SK-N-SH (cell line): ENCODE measurements at regions not wholly inside any gene's neighbourhood (a gene's known extent, or its start where the extent isn't known, plus 50 kb on each side); places are given as distances from the start of the nearest gene placed in this dataset.

ENCODE experiments used
- CTCF ChIA-PET: fragments of 300-600, 350-600 bp; formaldehyde crosslinking; extraction: SDS; loops from one replicate; lab custom pipeline; 2021; lab: Yijun Ruan, JAX
- POLR2A ChIA-PET: fragments of 350-600 bp; sonication (Branson Sonifier 250); formaldehyde crosslinking; extraction: SDS; loops from one replicate; lab custom pipeline; 2020; ENCODE audit warnings: antibody characterized with exemption, inconsistent platforms; lab: Yijun Ruan, JAX
- DNase-seq: peaks from one replicate; pipeline ENCODE4 v3.0.0; 2012
- H2AFZ ChIP-seq: fragments of 200-600 bp; sonication (generic); 2 replicates; pipeline ENCODE4 v1.8.1; 2016; ENCODE audit warnings: antibody characterized with exemption, mild to moderate bottlenecking, low read depth
- H3F3A ChIP-seq: fragments of 200-600 bp; sonication (generic); replicated peaks from 2 replicates; pipeline ENCODE3; 2016; ENCODE audit warnings: antibody characterized with exemption, mild to moderate bottlenecking; ENCODE audit not compliant: insufficient read depth
- H3K27ac ChIP-seq, 2 experiments: fragments of 200-500 bp in 1 of 2; fragments of 200-600 bp in 1 of 2; sonication (Bioruptor generic) in 1 of 2; sonication (generic), shearing (Covaris generic) in 1 of 2; 2 replicates each; pipeline versions ENCODE4 v1.5.1 to v1.6.1; 2014 to 2016; ENCODE audit warnings: low read depth in 2 of 2, inconsistent platforms in 1 of 2, low read length in 1 of 2, mild to moderate bottlenecking in 1 of 2, mixed read lengths in 1 of 2
- H3K27me3 ChIP-seq: fragments of 200-600 bp; sonication (generic), shearing (Covaris generic); 2 replicates; pipeline ENCODE4 v1.6.1; 2016; ENCODE audit warnings: mixed run types; ENCODE audit not compliant: insufficient read depth
- H3K36me3 ChIP-seq, 2 experiments: fragments of 200-500 bp in 1 of 2; fragments of 200-600 bp in 1 of 2; sonication (Bioruptor generic) in 1 of 2; sonication (generic) in 1 of 2; replicated peaks in 1 of 2; 2 replicates each; pipeline versions ENCODE3 to v1.5.1; 2014 to 2016; ENCODE audit warnings: low read length in 1 of 2, mild to moderate bottlenecking in 1 of 2; ENCODE audit not compliant: insufficient read depth in 2 of 2, control insufficient read depth in 1 of 2
- H3K4me1 ChIP-seq, 2 experiments: fragments of 200-500 bp in 1 of 2; fragments of 200-600 bp in 1 of 2; sonication (Bioruptor generic) in 1 of 2; sonication (generic), shearing (Covaris generic) in 1 of 2; 2 replicates each; pipeline versions ENCODE4 v1.5.1 to v1.6.1; 2014 to 2016; ENCODE audit warnings: low read depth in 1 of 2, low read length in 1 of 2, mixed run types in 1 of 2; ENCODE audit not compliant: insufficient read depth in 2 of 2, control insufficient read depth in 1 of 2
- H3K4me2 ChIP-seq: fragments of 200-600 bp; sonication (generic), shearing (Covaris generic); 2 replicates; pipeline ENCODE4 v1.6.1; 2017; ENCODE audit warnings: mixed run types
- H3K4me3 ChIP-seq, 2 experiments: fragments of 200-500 bp in 1 of 2; fragments of 200-600 bp in 1 of 2; sonication (Bioruptor generic) in 1 of 2; sonication (generic), shearing (Covaris generic) in 1 of 2; 2 replicates each; pipeline versions ENCODE4 v1.5.1 to v1.8.1; 2014 to 2016; ENCODE audit warnings: low read depth in 2 of 2, inconsistent platforms in 1 of 2, low read length in 1 of 2, mild to moderate bottlenecking in 1 of 2, mixed read lengths in 1 of 2, moderate library complexity in 1 of 2
- H3K79me2 ChIP-seq: fragments of 200-600 bp; sonication (generic); 2 replicates; pipeline ENCODE4 v1.8.1; 2017; ENCODE audit warnings: mild to moderate bottlenecking; ENCODE audit not compliant: insufficient read depth
- H3K9ac ChIP-seq: fragments of 200-600 bp; sonication (generic); 2 replicates; pipeline ENCODE4 v1.6.1; 2017; ENCODE audit warnings: mixed run types
- H3K9me2 ChIP-seq: fragments of 200-600 bp; sonication (generic); 2 replicates; pipeline ENCODE4 v1.6.1; 2017; ENCODE audit warnings: mixed run types
- H3K9me3 ChIP-seq: fragments of 200-600 bp; sonication (generic); 2 replicates; pipeline ENCODE4 v1.6.1; 2017; ENCODE audit warnings: mixed run types, mild to moderate bottlenecking, moderate library complexity
- H4K20me1 ChIP-seq: fragments of 200-600 bp; sonication (generic); 2 replicates; pipeline ENCODE4 v1.6.1; 2017; ENCODE audit warnings: mild to moderate bottlenecking, mixed run types; ENCODE audit not compliant: insufficient read depth
- ELF1 ChIP-seq: IDR thresholded peaks from 2 replicates; pipeline ENCODE4 v1.4.0; 2012
- EP300 ChIP-seq, 2 experiments: IDR thresholded peaks; 2 replicates each; pipeline versions ENCODE4 v1.4.0 to v1.6.1; 2012; ENCODE audit warnings: borderline replicate concordance in 1 of 2, low read depth in 1 of 2, low read length in 1 of 2
- FOXM1 ChIP-seq: IDR thresholded peaks from 2 replicates; pipeline ENCODE4 v1.4.0; 2012; ENCODE audit warnings: low read depth, mild to moderate bottlenecking
- GATA2 ChIP-seq: sonication (generic); formaldehyde crosslinking; IDR thresholded peaks from 2 replicates; pipeline ENCODE4 v1.5.0; 2020; ENCODE audit warnings: mild to moderate bottlenecking, missing genetic modification reagents
- JUND ChIP-seq: IDR thresholded peaks from 2 replicates; pipeline ENCODE4 v1.4.0; 2012
- MAX ChIP-seq: IDR thresholded peaks from 2 replicates; pipeline ENCODE4 v1.4.0; 2012; ENCODE audit warnings: low read depth
- MEF2A ChIP-seq: IDR thresholded peaks from 2 replicates; pipeline ENCODE4 v1.4.0; 2012; ENCODE audit warnings: low read depth, borderline replicate concordance
- MXI1 ChIP-seq: IDR thresholded peaks from 2 replicates; pipeline ENCODE4 v1.6.1; 2012; ENCODE audit warnings: mild to moderate bottlenecking, low read depth, low read length, improper control_type of control experiment
- NRF1 ChIP-seq: IDR thresholded peaks from 2 replicates; pipeline ENCODE4 v1.6.1; 2012; ENCODE audit warnings: low read depth, mild to moderate bottlenecking, low read length
- PBX3 ChIP-seq: IDR thresholded peaks from 2 replicates; pipeline ENCODE4; 2012
- POLR2AphosphoS5 ChIP-seq: IDR thresholded peaks from 2 replicates; pipeline ENCODE4 v1.6.1; 2012; ENCODE audit warnings: low read depth, low read length
- RCOR1 ChIP-seq: fragments of 150-350 bp; IDR thresholded peaks from 2 replicates; pipeline ENCODE4 v1.6.1; 2017; ENCODE audit warnings: antibody characterized with exemption, low read length
- RXRA ChIP-seq: IDR thresholded peaks from 2 replicates; pipeline ENCODE4 v1.4.0; 2012; ENCODE audit warnings: low read depth, mild to moderate bottlenecking, borderline replicate concordance
- SIN3A ChIP-seq: IDR thresholded peaks from 2 replicates; pipeline ENCODE4 v1.6.1; 2012; ENCODE audit warnings: low read depth, mild to moderate bottlenecking, low read length, moderate library complexity, borderline replicate concordance
- TAF1 ChIP-seq: IDR thresholded peaks from 2 replicates; pipeline ENCODE4 v1.6.1; 2012; ENCODE audit warnings: low read depth, mild to moderate bottlenecking, low read length, moderate library complexity, borderline replicate concordance
- USF1 ChIP-seq: IDR thresholded peaks from 2 replicates; pipeline ENCODE4 v1.4.0; 2012; ENCODE audit warnings: low read depth, borderline replicate concordance
- YY1 ChIP-seq: IDR thresholded peaks from 2 replicates; pipeline ENCODE4 v1.4.0; 2012; ENCODE audit warnings: low read depth, mild to moderate bottlenecking
- WGBS: methylation state at CpG from one replicate; pipeline ENCODE4 v1.1.6; 2017; ENCODE audit warnings: low lambda C conversion rate; 5-methylcytosine and 5-hydroxymethylcytosine counted together
- TF ChIP-seq, protein P1 (sequence below): IDR thresholded peaks from 2 replicates; pipeline ENCODE4 v1.6.1; 2012; ENCODE audit warnings: mild to moderate bottlenecking, low read depth, low read length, moderate library complexity

DNA sequence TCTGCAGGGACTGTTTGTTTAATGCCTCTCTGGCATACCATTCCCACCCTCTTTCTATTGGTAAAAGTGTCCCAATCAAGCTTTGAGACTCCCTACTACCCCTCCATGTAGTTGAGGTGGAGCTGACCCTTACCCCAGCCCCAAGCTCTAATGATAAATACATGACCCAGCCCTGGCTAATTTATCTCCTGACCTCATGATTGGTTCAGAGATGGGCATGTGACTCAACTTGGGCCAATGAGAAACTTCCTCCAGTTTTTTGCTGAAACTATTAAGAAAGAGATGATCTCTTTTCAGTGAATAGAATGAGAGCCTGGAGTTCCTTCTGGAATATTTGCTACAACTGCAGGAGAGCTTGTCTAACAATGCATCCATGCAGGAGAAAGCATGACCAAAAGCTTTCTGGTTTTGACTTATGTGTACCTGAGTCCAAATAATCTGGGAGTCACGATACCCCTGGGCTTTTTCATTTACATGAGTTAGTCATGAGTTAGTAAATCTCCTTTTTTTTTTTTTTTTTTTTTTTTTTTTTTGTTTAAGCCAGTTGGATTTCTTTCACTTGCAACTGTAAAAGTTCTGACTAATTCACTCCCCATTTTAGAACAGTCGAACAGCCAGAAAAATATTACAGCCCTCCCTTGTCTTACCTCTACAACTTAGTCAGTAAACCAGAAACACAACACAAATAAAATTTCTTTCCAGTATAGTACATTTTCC lies 66.5 kb upstream of the TLK1 start:
- TF ChIP-seq GATA2 (CRISPR knock-in tag) (no peak), ELF1 (no peak), PBX3 (no peak), EP300 (IDR thresholded peaks at IDR 0.05; ENCODE audit: borderline replicate concordance in 1 of 2, low read depth in 1 of 2, low read length in 1 of 2) (no peak), USF1 (peak; percentile 59; the same call in 1 of the 2 replicates), TAF1 (no peak)
- TF ChIP-seq, protein P1, sequence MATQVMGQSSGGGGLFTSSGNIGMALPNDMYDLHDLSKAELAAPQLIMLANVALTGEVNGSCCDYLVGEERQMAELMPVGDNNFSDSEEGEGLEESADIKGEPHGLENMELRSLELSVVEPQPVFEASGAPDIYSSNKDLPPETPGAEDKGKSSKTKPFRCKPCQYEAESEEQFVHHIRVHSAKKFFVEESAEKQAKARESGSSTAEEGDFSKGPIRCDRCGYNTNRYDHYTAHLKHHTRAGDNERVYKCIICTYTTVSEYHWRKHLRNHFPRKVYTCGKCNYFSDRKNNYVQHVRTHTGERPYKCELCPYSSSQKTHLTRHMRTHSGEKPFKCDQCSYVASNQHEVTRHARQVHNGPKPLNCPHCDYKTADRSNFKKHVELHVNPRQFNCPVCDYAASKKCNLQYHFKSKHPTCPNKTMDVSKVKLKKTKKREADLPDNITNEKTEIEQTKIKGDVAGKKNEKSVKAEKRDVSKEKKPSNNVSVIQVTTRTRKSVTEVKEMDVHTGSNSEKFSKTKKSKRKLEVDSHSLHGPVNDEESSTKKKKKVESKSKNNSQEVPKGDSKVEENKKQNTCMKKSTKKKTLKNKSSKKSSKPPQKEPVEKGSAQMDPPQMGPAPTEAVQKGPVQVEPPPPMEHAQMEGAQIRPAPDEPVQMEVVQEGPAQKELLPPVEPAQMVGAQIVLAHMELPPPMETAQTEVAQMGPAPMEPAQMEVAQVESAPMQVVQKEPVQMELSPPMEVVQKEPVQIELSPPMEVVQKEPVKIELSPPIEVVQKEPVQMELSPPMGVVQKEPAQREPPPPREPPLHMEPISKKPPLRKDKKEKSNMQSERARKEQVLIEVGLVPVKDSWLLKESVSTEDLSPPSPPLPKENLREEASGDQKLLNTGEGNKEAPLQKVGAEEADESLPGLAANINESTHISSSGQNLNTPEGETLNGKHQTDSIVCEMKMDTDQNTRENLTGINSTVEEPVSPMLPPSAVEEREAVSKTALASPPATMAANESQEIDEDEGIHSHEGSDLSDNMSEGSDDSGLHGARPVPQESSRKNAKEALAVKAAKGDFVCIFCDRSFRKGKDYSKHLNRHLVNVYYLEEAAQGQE: no peak
- Histone ChIP-seq H3K4me2 (no peak overlapping the region), H3K79me2 (no peaks in the 10 kb centered on the region)

DNA sequence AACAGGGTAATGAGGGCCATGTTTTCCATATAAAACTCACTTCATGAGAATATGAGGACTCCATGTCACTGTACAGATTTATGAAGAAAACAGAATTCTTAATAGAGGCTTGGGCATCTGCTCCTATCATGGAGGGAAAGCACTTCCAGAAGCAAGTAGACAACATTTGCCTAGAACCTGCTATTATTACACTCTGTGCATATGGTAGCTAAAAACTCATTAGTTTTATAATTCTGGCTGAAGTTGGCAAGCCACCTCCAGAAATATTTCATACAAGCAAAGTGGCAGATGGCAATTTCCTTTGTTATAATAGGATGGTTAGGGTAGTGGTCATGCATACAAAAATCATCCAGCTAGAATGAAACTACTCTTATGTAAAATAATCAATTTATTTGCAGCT lies 65.8 kb upstream of the TLK1 start:
- TF ChIP-seq ELF1 (no peak), YY1 (no peak), RCOR1 (no peak), FOXM1 (no peak), RXRA (no peak), POLR2AphosphoS5 (no peak), NRF1 (no peak), JUND (no peak), SIN3A (no peak), MAX (no peak), MEF2A (no peak), PBX3 (no peak), MXI1 (no peak)
- no peaks in the 10 kb centered on the region for H3K9me2 ChIP-seq
- no peaks in the 10 kb centered on the region for H3K27me3 ChIP-seq
- ChIA-PET POLR2A (no interaction called here), CTCF (no interaction called here)
- no peaks in the 10 kb centered on the region for H3K4me1 ChIP-seq
- H2AFZ ChIP-seq: peak overlapping the region; percentile 61; the same call in 1 of the 2 replicates
- H3K9ac ChIP-seq: no peak overlapping the region
- no peak overlapping the region for H3K4me3 ChIP-seq
- H4K20me1 ChIP-seq: no peaks in the 10 kb centered on the region
- no peak for DNase-seq
- H3K36me3 ChIP-seq: no peaks in the 10 kb centered on the region
- no peak overlapping the region for H3K27ac ChIP-seq
- H3K9me3 ChIP-seq: peaks cover 6% of the 10 kb centered on the region; the same call in 1 of the 2 replicates
- H3K79me2 ChIP-seq: no peaks in the 10 kb centered on the region
- H3K4me2 ChIP-seq: no peak overlapping the region
- no peaks in the 10 kb centered on the region for H3F3A ChIP-seq

More for the DNA sequence above, 66.5 kb upstream of the TLK1 start:
- Histone ChIP-seq H3K9me2 (no peaks in the 10 kb centered on the region), H3K27ac (no peak overlapping the region), H3K9me3 (peaks cover 6% of the 10 kb centered on the region; the same call in 1 of the 2 replicates), H2AFZ (no peak overlapping the region), H3K27me3 (no peaks in the 10 kb centered on the region), H4K20me1 (no peaks in the 10 kb centered on the region), H3K4me3 (no peak overlapping the region), H3F3A (no peaks in the 10 kb centered on the region), H3K4me1 (no peaks in the 10 kb centered on the region), H3K9ac (no peak overlapping the region), H3K36me3 (no peaks in the 10 kb centered on the region)
- CTCF ChIA-PET: no interaction called here
- no peak for DNase-seq
- POLR2A ChIA-PET: no interaction called here
- WGBS: 40% methylated on average over 2 of the region's 2 CpGs
